HEK293 (cell line): ENCODE measurements at regions not wholly inside any gene's neighbourhood (a gene's known extent, or its start where the extent isn't known, plus 50 kb on each side); places are given as distances from the start of the nearest gene placed in this dataset.

Experiments used
- CTCF ChIA-PET: fragments of 350-600 bp; formaldehyde crosslinking; extraction: SDS; loops from one replicate; lab custom pipeline; 2021; ENCODE audit warnings: antibody characterized with exemption; lab: Yijun Ruan, JAX
- POLR2A ChIA-PET: fragments of 300-600 bp; formaldehyde crosslinking; extraction: SDS; loops from one replicate; lab custom pipeline; 2020; ENCODE audit warnings: antibody characterized with exemption, inconsistent platforms; lab: Yijun Ruan, JAX
- H3K27ac ChIP-seq: fragments of 200-500 bp; sonication (Bioruptor generic); 2 replicates; pipeline ENCODE4 v1.5.1; 2014; ENCODE audit warnings: low read depth, low read length, control low read depth, inconsistent platforms; ENCODE audit errors: extremely low read depth
- H3K36me3 ChIP-seq, 2 experiments: fragments of 200-500 bp in 1 of 2; sonication (Bioruptor generic) in 1 of 2; 1 replicate in 1 of 2; 2 replicates in 1 of 2; pipeline ENCODE4 v1.5.1; 2014 to 2017; ENCODE audit warnings: inconsistent platforms in 2 of 2, low read length in 2 of 2; ENCODE audit not compliant: control insufficient read depth in 2 of 2, insufficient read depth in 1 of 2
- H3K4me1 ChIP-seq: fragments of 200-500 bp; sonication (Bioruptor generic); 2 replicates; pipeline ENCODE4 v1.5.1; 2014; ENCODE audit warnings: mild to moderate bottlenecking, low read length, inconsistent platforms; ENCODE audit not compliant: control insufficient read depth, insufficient read depth
- H3K4me3 ChIP-seq: 2 replicates; pipeline ENCODE4 v1.5.1; 2011; ENCODE audit warnings: low read depth, mild to moderate bottlenecking, control low read depth, low read length, moderate library complexity
- H3K9me3 ChIP-seq: fragments of 200-500 bp; sonication (Bioruptor generic); 2 replicates; pipeline ENCODE4 v1.5.1; 2014; ENCODE audit warnings: low read depth, low read length, inconsistent platforms; ENCODE audit not compliant: control insufficient read depth, insufficient read depth
- ATF2 ChIP-seq: fragments of 450-650 bp; formaldehyde crosslinking; IDR thresholded peaks from 2 replicates; pipeline ENCODE4 v1.5.1; 2016; ENCODE audit warnings: missing biosample characterization, missing genetic modification characterization, low read depth
- EGR2 ChIP-seq: fragments of 450-650 bp; formaldehyde crosslinking; IDR thresholded peaks from 2 replicates; pipeline ENCODE4 v1.5.1; 2016; ENCODE audit warnings: low read depth, missing biosample characterization, missing genetic modification characterization
- REST ChIP-seq: fragments of 450-650 bp; formaldehyde crosslinking; IDR thresholded peaks from 2 replicates; pipeline ENCODE4 v1.5.1; 2016; ENCODE audit warnings: missing biosample characterization, missing genetic modification characterization
- SETDB1 ChIP-seq: IDR thresholded peaks from one replicate; pipeline ENCODE4 v1.6.1; 2017; ENCODE audit warnings: mild to moderate bottlenecking, low read length, moderate library complexity, mixed read lengths; ENCODE audit not compliant: insufficient read length
- SP2 ChIP-seq: fragments of 450-650 bp; formaldehyde crosslinking; IDR thresholded peaks from 2 replicates; pipeline ENCODE4 v1.5.1; 2016; ENCODE audit warnings: missing biosample characterization, missing genetic modification characterization
- TCF7L2 ChIP-seq: IDR thresholded peaks from 2 replicates; pipeline ENCODE4 v1.6.1; 2011; ENCODE audit warnings: low read depth, mild to moderate bottlenecking, inconsistent platforms, low read length, moderate library complexity, borderline replicate concordance
- TRIM28 ChIP-seq: IDR thresholded peaks from 2 replicates; pipeline ENCODE4 v1.6.1; 2011; ENCODE audit warnings: low read length, control low read depth, borderline replicate concordance
- ZNF391 ChIP-seq: fragments of 450-650 bp; formaldehyde crosslinking; IDR thresholded peaks from 2 replicates; pipeline ENCODE4 v1.5.1; 2016; ENCODE audit warnings: low read depth, missing biosample characterization, missing genetic modification characterization, borderline replicate concordance
- ZNF416 ChIP-seq: fragments of 450-650 bp; formaldehyde crosslinking; IDR thresholded peaks from 2 replicates; pipeline ENCODE4 v1.5.1; 2016; ENCODE audit warnings: missing biosample characterization, missing genetic modification characterization
- ZNF433 ChIP-seq: fragments of 450-650 bp; formaldehyde crosslinking; IDR thresholded peaks from 2 replicates; pipeline ENCODE4 v1.5.1; 2016; ENCODE audit warnings: missing biosample characterization, missing genetic modification characterization, low read depth
- ZNF530 ChIP-seq: fragments of 450-650 bp; formaldehyde crosslinking; IDR thresholded peaks from 2 replicates; pipeline ENCODE4 v1.5.1; 2016; ENCODE audit warnings: low read depth, missing biosample characterization, missing genetic modification characterization
- ZNF654 ChIP-seq: fragments of 450-650 bp; formaldehyde crosslinking; IDR thresholded peaks from 2 replicates; pipeline ENCODE4 v1.5.1; 2016; ENCODE audit warnings: low read depth, missing biosample characterization, missing genetic modification characterization
- ZNF776 ChIP-seq: fragments of 450-650 bp; formaldehyde crosslinking; IDR thresholded peaks from 2 replicates; pipeline ENCODE4 v1.5.0; 2017; ENCODE audit warnings: missing biosample characterization, missing genetic modification characterization, borderline replicate concordance
- ZSCAN18 ChIP-seq: fragments of 450-650 bp; formaldehyde crosslinking; IDR thresholded peaks from 2 replicates; pipeline ENCODE4 v1.5.1; 2016; ENCODE audit warnings: missing biosample characterization, missing genetic modification characterization

GRCh38 chr21:32915099-32915498 lies 110.6 kb upstream of the OLIG2 start:
- CTCF ChIA-PET: interaction anchor here (2.9 kb wide), 1 partner anchor 25 kb away, joined by 19 read pairs; no protein-coding TSS in a partner anchor
- H3K36me3 ChIP-seq: no peaks in the 10 kb centered on the region
- TF ChIP-seq ATF2 (tag by site-specific recombination): peak; percentile 81
- no peak for TF ChIP-seq ZNF530

GRCh38 chr21:32916088-32916487 lies 109.6 kb upstream of the OLIG2 start:
- H3K4me3 ChIP-seq: no peak overlapping the region
- CTCF ChIA-PET: interaction anchor here (0.6 to 2.9 kb wide), 3 partner anchors 10 to 24 kb away, joined by 3 to 19 read pairs (median 4); no protein-coding TSS in a partner anchor
- H3K36me3 ChIP-seq: no peaks in the 10 kb centered on the region
- POLR2A ChIA-PET: no interaction called here
- H3K4me1 ChIP-seq: no peaks in the 10 kb centered on the region
- no peak for TF ChIP-seq ZNF433 (tag by site-specific recombination)
- TF ChIP-seq EGR2 (tag by site-specific recombination): no peak
- TF ChIP-seq ZNF416 (tag by site-specific recombination): peak; percentile 75; the same call in 1 of the 2 replicates
- TF ChIP-seq SP2 (tag by site-specific recombination): no peak
- no peak overlapping the region for H3K27ac ChIP-seq
- H3K9me3 ChIP-seq: no peaks in the 10 kb centered on the region; the same call in 1 of the 2 replicates

More at GRCh38 chr21:32915099-32915498, 110.6 kb upstream of the OLIG2 start:
- Histone ChIP-seq H3K4me3 (no peak overlapping the region), H3K27ac (no peak overlapping the region), H3K9me3 (no peaks in the 10 kb centered on the region; the same call in 1 of the 2 replicates), H3K4me1 (no peaks in the 10 kb centered on the region)
- POLR2A ChIA-PET: no interaction called here

- Histone ChIP-seq H3K4me3 (no peak overlapping the region), H3K27ac (no peak overlapping the region)
- POLR2A ChIA-PET: no interaction called here
- TF ChIP-seq ZNF654 (tag by site-specific recombination): no peak
- no peak for TF ChIP-seq ZNF391 (tag by site-specific recombination)
- no peak for TF ChIP-seq ZSCAN18 (tag by site-specific recombination)
- TF ChIP-seq TCF7L2: no peak
- TF ChIP-seq TRIM28: peak; percentile 73; the same call in 1 of the 2 replicates
- peak; percentile 78 for TF ChIP-seq REST (tag by site-specific recombination)
- TF ChIP-seq SETDB1: peak; percentile 65
- no peak for TF ChIP-seq ZNF776 (tag by site-specific recombination)
- TF ChIP-seq, all 188 proteins: peak for 3
- Histone ChIP-seq H3K4me1 (no peaks in the 10 kb centered on the region), H3K36me3 (no peaks in the 10 kb centered on the region), H3K9me3 (no peaks in the 10 kb centered on the region; the same call in 1 of the 2 replicates)
- CTCF ChIA-PET: interaction anchor here (0.6 to 2.9 kb wide), 9 partner anchors 8 to 454 kb away, joined by 3 to 19 read pairs (median 3); no protein-coding TSS in a partner anchor
These were observed 109.1 kb upstream of the OLIG2 start for GRCh38 chr21:32916522-32917099.
